ENCODE measurements at regions not wholly inside any gene's neighbourhood (a gene's known extent, or its start where the extent isn't known, plus 50 kb on each side); places are given as distances from the start of the nearest gene placed in this dataset.

DNA sequence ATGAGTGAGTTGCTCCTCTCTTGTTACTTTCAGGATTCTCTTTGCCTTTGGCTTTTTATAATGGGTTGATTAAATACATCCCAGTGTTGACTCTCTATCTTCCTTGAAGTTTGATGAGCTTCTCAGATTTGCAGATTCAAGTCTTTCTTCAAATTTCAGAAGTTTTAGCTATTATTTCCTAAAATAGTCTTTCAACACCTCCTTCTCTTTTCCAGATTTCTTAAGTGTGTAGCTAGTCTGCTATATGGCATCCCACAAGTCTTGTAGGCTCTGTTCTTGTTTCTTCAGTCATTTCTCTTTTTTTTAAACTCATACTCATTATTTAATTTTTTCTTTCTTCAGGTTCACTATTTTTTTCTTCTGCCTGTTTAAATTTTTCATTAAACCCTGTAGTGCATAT is 287.7 kb upstream of the CNTNAP5 start:
- TF ChIP-seq, protein P1, sequence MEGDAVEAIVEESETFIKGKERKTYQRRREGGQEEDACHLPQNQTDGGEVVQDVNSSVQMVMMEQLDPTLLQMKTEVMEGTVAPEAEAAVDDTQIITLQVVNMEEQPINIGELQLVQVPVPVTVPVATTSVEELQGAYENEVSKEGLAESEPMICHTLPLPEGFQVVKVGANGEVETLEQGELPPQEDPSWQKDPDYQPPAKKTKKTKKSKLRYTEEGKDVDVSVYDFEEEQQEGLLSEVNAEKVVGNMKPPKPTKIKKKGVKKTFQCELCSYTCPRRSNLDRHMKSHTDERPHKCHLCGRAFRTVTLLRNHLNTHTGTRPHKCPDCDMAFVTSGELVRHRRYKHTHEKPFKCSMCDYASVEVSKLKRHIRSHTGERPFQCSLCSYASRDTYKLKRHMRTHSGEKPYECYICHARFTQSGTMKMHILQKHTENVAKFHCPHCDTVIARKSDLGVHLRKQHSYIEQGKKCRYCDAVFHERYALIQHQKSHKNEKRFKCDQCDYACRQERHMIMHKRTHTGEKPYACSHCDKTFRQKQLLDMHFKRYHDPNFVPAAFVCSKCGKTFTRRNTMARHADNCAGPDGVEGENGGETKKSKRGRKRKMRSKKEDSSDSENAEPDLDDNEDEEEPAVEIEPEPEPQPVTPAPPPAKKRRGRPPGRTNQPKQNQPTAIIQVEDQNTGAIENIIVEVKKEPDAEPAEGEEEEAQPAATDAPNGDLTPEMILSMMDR (IDR thresholded peaks at IDR 0.05), result no peak
- TF ChIP-seq POLR2A (IDR thresholded peaks at IDR 0.05), result no peak

All from ovary (tissue), 3 donors.